HUES6 (cell line): ENCODE measurements at regions not wholly inside any gene's neighbourhood (a gene's known extent, or its start where the extent isn't known, plus 50 kb on each side); places are given as distances from the start of the nearest gene placed in this dataset.

Experiments
- H3K27ac ChIP-seq: 2 replicates; pipeline ENCODE4 v1.7.0; 2013; ENCODE audit warnings: low read depth, mild to moderate bottlenecking, low read length, inconsistent platforms
- H3K27me3 ChIP-seq: 2 replicates; pipeline ENCODE4 v1.6.1; 2013; ENCODE audit warnings: low read length; ENCODE audit not compliant: control insufficient read depth, insufficient read depth
- H3K36me3 ChIP-seq: 2 replicates; pipeline ENCODE4 v1.6.1; 2013; ENCODE audit warnings: low read length; ENCODE audit not compliant: control insufficient read depth, insufficient read depth
- H3K4me1 ChIP-seq: 2 replicates; pipeline ENCODE4 v1.6.1; 2013; ENCODE audit warnings: low read length; ENCODE audit not compliant: control insufficient read depth, insufficient read depth
- H3K4me3 ChIP-seq: 2 replicates; pipeline ENCODE4 v1.5.1; 2013; ENCODE audit warnings: low read depth, low read length
- H3K9ac ChIP-seq: one replicate; pipeline ENCODE4 v1.6.1; 2013; ENCODE audit warnings: mild to moderate bottlenecking, low read length
- H3K9me3 ChIP-seq: 2 replicates; pipeline ENCODE4 v1.6.1; 2013; ENCODE audit warnings: low read depth, low read length; ENCODE audit not compliant: control insufficient read depth, insufficient read depth

DNA sequence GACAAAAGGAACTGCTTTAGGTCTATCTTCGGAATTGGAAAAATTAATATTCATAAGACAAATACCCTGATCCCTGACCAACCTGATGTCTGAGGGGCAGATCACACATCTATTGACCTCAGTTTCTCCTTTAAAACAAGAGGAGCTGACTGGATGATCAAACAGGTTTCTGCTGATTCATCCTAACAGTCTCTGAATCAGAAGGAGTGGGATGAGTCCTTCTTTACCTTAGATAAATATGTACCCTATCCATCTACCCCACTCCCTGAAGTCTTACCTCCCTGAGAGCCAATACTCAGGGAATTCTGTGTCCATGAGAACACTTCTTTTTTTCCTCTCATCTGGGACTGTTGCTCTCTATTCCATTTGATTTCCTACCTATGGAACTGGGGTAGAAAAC, 80.3 kb upstream of the CRHR1 start:
- H3K27me3 ChIP-seq = peaks cover 13% of the 10 kb centered on the region; the same call in 1 of the 2 replicates
- H3K4me1 ChIP-seq = peaks cover 7% of the 10 kb centered on the region
- H3K36me3 ChIP-seq = no peaks in the 10 kb centered on the region
- no peaks in the 10 kb centered on the region for H3K9me3 ChIP-seq
- no peak overlapping the region for H3K4me3 ChIP-seq
- H3K27ac ChIP-seq = no peak overlapping the region
- H3K9ac ChIP-seq = no peak overlapping the region

DNA sequence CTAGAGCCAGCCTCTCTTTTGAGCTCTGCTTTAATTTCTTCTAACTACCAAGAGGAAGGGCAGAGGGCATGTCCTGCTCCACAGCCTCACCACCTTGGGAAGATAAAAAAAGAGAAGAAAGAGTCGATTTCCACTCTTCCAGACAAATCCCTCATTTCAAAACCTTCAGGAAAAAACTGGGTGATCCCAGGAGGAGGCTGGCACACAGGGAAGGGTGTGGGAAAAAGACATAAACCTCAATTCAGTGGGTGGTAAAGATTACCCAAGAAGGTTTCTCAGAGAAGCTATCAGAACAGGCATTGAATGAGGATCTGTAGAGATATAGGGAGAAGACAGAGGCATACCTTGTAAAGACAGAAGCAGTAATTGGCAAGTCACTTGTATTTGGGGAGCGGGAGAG, 79.9 kb upstream of the CRHR1 start:
- Histone ChIP-seq H3K9ac (no peak overlapping the region), H3K4me3 (no peak overlapping the region), H3K4me1 (peaks cover 7% of the 10 kb centered on the region), H3K9me3 (no peaks in the 10 kb centered on the region), H3K27ac (no peak overlapping the region), H3K36me3 (no peaks in the 10 kb centered on the region), H3K27me3 (peaks cover 12% of the 10 kb centered on the region; the same call in 1 of the 2 replicates)

DNA sequence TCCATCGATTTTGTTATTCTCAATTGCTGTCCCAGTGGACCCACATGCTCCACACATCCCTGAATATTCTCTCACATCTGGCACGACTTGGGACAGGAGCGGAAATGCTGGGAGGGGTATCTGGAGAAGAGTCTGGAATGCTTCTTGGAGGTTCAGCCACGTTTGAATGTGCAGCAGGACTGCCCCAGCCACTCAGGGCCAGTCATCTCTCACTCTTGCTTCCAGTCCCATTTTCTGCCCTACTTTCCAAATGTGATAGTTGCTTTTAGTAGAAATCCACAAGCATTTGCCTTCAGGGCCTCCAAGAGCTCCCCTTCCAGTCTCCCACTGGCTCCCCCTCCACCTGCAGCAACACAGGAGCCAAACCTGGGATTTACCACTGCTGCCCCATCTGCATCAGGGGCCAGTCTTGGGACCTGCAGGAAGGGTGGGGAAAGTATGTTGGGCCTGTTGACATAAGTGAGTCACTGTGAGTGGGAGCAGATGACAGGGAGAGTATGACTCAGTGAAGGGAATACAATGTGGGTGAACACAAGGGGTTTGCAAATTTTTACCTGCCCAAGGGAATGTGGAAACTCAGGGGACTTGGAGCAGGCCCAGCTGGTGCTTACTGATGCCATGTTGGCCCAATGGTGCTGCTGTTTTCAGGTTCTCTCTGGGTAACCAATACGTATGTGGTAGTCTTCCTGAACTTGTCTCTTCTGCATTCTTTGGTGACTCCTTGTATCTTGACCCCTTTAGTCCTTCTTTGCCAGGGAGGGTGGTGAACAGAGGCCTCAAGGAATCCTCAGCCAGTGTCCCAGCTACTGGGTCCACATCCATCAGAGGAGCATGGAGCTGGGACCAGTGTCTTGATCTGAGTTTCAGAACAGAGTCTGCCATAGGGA, 78.8 kb upstream of the CRHR1 start:
- Histone ChIP-seq H3K27me3 (peaks cover 1% of the 10 kb centered on the region; the same call in 1 of the 2 replicates), H3K4me3 (no peak overlapping the region), H3K9ac (no peak overlapping the region), H3K36me3 (no peaks in the 10 kb centered on the region), H3K4me1 (peaks cover 17% of the 10 kb centered on the region), H3K9me3 (no peaks in the 10 kb centered on the region), H3K27ac (no peak overlapping the region)

DNA sequence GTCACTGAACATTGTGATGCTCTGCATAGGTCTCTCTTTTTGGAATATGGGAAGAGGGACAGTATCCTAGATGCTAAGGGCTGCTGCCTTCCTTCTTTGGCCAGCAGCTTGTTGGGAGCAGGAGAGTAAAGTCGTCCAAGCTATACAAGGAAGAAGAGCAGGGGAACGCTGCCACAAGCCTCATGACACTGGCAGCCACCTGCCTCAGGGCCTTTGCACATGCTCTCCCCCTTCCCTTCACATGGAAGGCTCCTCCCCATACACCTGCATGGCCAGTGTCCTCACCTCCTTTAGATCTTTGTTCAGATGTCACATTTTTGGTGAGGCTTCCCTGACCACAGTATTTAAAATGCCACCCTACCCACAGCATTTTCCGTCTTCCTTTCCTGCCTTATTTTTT, 78.1 kb upstream of the CRHR1 start:
- Histone ChIP-seq H3K27me3 (no peaks in the 10 kb centered on the region; the same call in 1 of the 2 replicates), H3K36me3 (no peaks in the 10 kb centered on the region), H3K4me1 (peaks cover 17% of the 10 kb centered on the region), H3K9ac (no peak overlapping the region), H3K27ac (no peak overlapping the region), H3K9me3 (no peaks in the 10 kb centered on the region), H3K4me3 (no peak overlapping the region)

DNA sequence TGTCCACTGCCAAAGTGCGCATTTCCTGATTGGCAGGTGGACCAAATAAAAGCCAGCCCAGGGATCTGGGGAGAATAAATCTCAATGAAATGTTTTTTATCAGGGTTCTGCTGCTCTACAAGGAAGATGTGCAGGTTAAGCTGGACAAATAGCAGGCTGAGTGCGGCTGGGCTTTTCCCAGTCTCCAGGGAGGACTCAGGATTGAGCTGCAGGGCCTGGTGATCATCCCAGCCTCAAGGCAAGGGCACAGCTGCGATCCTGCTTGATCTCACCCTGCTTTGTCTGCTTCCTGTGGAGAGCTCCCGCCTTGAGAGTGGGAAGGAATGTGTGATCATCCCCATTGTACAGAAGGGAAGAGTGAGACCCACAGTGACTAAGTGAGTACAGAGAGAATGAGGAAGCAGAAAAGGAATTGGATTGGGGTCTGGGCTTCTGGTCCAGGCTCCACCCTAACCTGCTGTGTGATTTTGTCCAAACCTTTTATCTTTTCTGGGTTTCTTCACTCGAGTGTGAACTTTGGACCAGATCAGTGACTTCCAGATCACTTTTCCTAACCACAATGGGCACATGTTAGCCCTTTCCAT, 75.3 kb upstream of the CRHR1 start:
- Histone ChIP-seq H3K36me3 (no peaks in the 10 kb centered on the region), H3K27ac (no peak overlapping the region), H3K27me3 (no peaks in the 10 kb centered on the region; the same call in 1 of the 2 replicates), H3K4me3 (no peak overlapping the region), H3K9me3 (no peaks in the 10 kb centered on the region), H3K9ac (no peak overlapping the region), H3K4me1 (peaks cover 10% of the 10 kb centered on the region)

DNA sequence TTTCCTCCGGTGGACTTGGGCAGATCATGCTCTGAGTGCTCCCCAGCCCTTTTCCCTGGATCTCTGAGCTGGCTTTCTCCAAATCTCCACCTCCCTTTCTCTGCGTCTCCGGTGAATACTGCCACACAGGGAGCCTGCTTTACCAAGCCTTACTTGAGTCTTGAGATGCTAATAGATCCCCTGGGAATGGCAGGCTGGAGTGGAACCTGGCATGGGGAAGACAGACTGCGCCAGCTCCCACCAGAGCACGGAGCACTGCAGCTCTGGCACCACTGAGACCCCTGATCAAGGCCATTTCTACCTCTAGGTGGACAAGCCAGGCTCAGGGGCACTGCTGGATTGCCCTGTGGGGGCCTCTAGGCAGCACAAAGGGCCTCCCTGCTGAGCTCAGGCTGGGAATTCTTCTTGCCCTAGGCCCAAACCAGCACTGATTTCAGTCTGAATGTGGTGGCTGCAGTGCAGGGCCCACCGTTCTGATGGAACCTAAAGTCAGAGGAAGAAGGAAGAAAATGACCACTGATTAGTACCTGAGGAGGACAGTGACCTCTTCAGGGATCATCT, 74.3 kb upstream of the CRHR1 start:
- Histone ChIP-seq H3K4me1 (peaks cover 10% of the 10 kb centered on the region), H3K27me3 (no peaks in the 10 kb centered on the region; the same call in 1 of the 2 replicates), H3K36me3 (no peaks in the 10 kb centered on the region), H3K9ac (no peak overlapping the region), H3K27ac (no peak overlapping the region), H3K4me3 (no peak overlapping the region), H3K9me3 (no peaks in the 10 kb centered on the region)

DNA sequence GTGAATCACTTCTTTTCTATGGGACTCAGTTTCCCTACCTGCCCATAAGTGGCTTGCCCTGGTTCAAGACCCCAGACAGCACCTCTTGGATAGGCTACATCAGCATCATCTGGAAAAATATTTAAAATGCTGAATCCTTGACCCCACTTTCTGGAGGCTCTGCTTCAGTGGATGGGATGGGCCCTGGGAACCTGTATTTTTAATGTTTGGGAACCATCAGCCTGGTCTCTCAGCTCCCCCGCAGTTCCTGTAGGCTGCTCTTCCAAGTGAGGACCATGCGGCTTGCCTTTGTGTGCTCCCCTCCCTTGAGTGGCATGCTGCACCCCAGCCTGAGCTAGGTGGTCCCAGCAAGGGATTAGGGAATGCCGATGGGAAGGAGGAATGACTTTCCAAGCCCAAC, 68.3 kb upstream of the CRHR1 start:
- Histone ChIP-seq H3K36me3 (no peaks in the 10 kb centered on the region), H3K9ac (no peak overlapping the region), H3K27ac (no peak overlapping the region), H3K27me3 (no peaks in the 10 kb centered on the region), H3K4me3 (no peak overlapping the region), H3K9me3 (no peaks in the 10 kb centered on the region), H3K4me1 (peaks cover 9% of the 10 kb centered on the region; the same call in 1 of the 2 replicates)

DNA sequence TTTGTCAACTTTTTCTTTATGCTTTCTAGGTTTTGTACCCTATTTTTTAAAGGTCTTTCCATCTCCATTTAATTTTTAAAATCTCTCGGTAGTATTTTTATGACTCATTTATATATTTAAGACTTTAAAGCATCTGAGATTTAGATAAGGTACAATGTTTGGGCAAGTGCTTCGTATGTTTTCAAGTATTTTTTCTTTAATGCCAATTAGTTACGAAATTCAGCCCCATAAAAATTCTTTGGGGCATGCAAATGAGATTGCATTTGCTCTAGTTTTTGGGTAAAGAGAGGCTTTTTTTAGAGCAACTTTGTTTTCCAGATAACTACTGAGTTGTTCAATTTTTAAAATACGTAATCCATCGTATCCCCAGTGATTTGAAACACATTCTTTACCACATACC, 65.3 kb upstream of the CRHR1 start:
- Histone ChIP-seq H3K9me3 (no peaks in the 10 kb centered on the region), H3K9ac (no peak overlapping the region), H3K27ac (no peak overlapping the region), H3K27me3 (peaks cover 4% of the 10 kb centered on the region; the same call in 1 of the 2 replicates), H3K4me1 (peaks cover 9% of the 10 kb centered on the region; the same call in 1 of the 2 replicates), H3K4me3 (no peak overlapping the region), H3K36me3 (no peaks in the 10 kb centered on the region)

DNA sequence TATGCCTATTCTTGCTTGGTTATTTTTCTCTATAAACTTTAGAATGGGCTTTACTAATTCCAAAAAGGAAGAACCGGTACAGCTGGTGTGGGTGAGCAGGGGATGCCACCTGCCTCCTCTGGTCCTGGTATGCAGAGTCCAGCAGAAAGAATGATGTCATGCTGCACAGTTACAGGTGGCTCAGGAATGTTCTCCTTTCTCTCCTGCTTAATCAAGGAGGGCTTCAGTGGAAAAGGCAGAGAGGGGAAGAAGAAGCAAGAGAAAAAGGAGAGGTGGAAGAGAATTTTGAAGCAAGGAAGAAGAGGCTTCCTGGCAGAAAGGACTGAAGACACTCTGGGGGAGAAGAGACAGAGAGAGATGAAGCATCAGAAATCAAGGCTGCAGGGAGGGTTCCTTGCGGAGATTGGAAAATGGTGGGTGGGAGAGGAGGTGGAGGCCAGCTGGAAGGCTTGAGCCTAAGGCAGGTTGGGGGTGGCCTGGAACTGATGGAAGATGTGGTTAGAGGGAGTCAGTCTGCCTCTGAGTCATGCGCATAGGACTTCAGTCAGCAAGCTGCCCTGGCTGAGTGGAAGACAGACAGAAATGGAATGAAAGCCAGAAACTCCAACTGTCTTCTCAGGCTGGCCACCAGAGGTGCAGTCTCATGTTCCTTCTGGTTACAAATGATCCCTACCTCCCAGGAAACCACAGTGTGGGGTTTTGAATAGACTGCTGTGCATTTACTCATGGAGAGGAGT, 64.6 kb upstream of the CRHR1 start:
- Histone ChIP-seq H3K36me3 (no peaks in the 10 kb centered on the region), H3K9ac (no peak overlapping the region), H3K9me3 (0 out of 2 replicates have a peak, but pooled peaks cover 3% of the 10 kb centered on the region), H3K4me3 (no peak overlapping the region), H3K27me3 (peaks cover 6% of the 10 kb centered on the region; the same call in 1 of the 2 replicates), H3K27ac (no peak overlapping the region), H3K4me1 (peaks cover 9% of the 10 kb centered on the region; the same call in 1 of the 2 replicates)

DNA sequence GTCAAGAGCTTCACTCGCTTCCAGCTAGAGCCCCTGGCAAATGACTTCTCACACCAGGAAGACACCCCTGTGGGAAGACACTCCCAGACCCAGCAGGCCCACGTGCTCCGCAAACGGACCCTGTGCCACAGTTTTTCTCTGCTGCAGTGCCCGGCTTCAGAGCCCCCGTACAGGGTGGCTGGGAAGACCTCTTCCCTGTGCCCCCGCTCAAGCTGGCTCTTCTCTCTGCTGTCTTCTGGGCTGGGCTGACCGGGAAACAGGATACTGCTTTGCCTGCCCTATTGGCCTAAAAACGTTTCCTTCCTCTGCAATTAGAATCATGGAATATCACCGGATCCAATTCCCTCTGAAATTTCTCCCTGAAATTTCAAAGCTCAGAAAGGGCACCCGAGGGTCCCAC, 63.7 kb upstream of the CRHR1 start:
- H3K4me3 ChIP-seq = no peak overlapping the region
- peaks cover 11% of the 10 kb centered on the region; the same call in 1 of the 2 replicates for H3K27me3 ChIP-seq
- peaks cover 9% of the 10 kb centered on the region; the same call in 1 of the 2 replicates for H3K4me1 ChIP-seq
- H3K9me3 ChIP-seq = 0 out of 2 replicates have a peak, but pooled peaks cover 3% of the 10 kb centered on the region
- H3K9ac ChIP-seq = no peak overlapping the region
- no peaks in the 10 kb centered on the region for H3K36me3 ChIP-seq
- no peak overlapping the region for H3K27ac ChIP-seq
